ENCODE measurements at regions not wholly inside any gene's neighbourhood (a gene's known extent, or its start where the extent isn't known, plus 50 kb on each side); places are given as distances from the start of the nearest gene placed in this dataset.

- TF ChIP-seq EZH2 (IDR thresholded peaks at IDR 0.05; ENCODE audit: borderline replicate concordance, low read depth, low read length, severe bottlenecking) (no peak), CTCF (IDR thresholded peaks at IDR 0.05; ENCODE audit: borderline replicate concordance, extremely low read depth, low read length, poor library complexity, severe bottlenecking) (no peak)
Measured at GRCh38 chr21:14754682-14755081, 208.6 kb upstream of the SAMSN1 start.
